RWPE2 (cell line): ENCODE measurements at regions not wholly inside any gene's neighbourhood (a gene's known extent, or its start where the extent isn't known, plus 50 kb on each side); places are given as distances from the start of the nearest gene placed in this dataset.
"Not testable (repeated sequence)": the region's sequence is repeated elsewhere in the genome, so short reads cannot be mapped to it uniquely, and the experiment has no call there.

Experiments used
- ATAC-seq: fragments of 200-7000 bp; cut with Tn5 transposase; 3 replicates; pipeline ENCODE4 v1.9.1; 2021; ENCODE audit warnings: low read depth
- DNase-seq: peaks from one replicate; pipeline ENCODE4 v3.0.0-alpha.2; 2020; ENCODE audit warnings: low spot score
- H3K27ac ChIP-seq: fragments of 450-650 bp; 2 replicates; pipeline ENCODE4 v1.5.1; 2017; ENCODE audit warnings: mild to moderate bottlenecking; ENCODE audit not compliant: poor library complexity, severe bottlenecking
- H3K27me3 ChIP-seq: fragments of 250-450 bp; sonication (Bioruptor Pico); 2 replicates; pipeline ENCODE4 v1.5.1; 2021; ENCODE audit warnings: mild to moderate bottlenecking, moderate library complexity; ENCODE audit not compliant: insufficient read depth, poor library complexity, severe bottlenecking
- H3K36me3 ChIP-seq: fragments of 250-450 bp; sonication (Bioruptor Pico); 2 replicates; pipeline ENCODE4 v1.5.1; 2020; ENCODE audit warnings: low read depth, mild to moderate bottlenecking, moderate library complexity
- H3K4me1 ChIP-seq: fragments of 250-450 bp; sonication (Bioruptor Pico); 2 replicates; pipeline ENCODE4 v1.5.1; 2021; ENCODE audit warnings: mild to moderate bottlenecking, moderate library complexity; ENCODE audit not compliant: insufficient read depth, poor library complexity, severe bottlenecking
- H3K4me3 ChIP-seq: fragments of 250-450 bp; sonication (Bioruptor Pico); 2 replicates; pipeline ENCODE4 v1.5.1; 2021; ENCODE audit warnings: mild to moderate bottlenecking, moderate library complexity; ENCODE audit not compliant: severe bottlenecking
- H3K9me3 ChIP-seq: fragments of 250-450 bp; sonication (Bioruptor Pico); 2 replicates; pipeline ENCODE4 v1.5.1; 2021; ENCODE audit warnings: mild to moderate bottlenecking, moderate library complexity; ENCODE audit not compliant: severe bottlenecking
- CTCF ChIP-seq: fragments of 450-650 bp; IDR thresholded peaks from one replicate; pipeline ENCODE4 v1.5.1; 2017; ENCODE audit warnings: mild to moderate bottlenecking, moderate library complexity; ENCODE audit not compliant: poor library complexity, severe bottlenecking

- DNase-seq (no peak), ATAC-seq (no peak)
- Histone ChIP-seq H3K27ac (no peak overlapping the region), H3K36me3 (no peaks in the 10 kb centered on the region), H3K9me3 (no peaks in the 10 kb centered on the region), H3K4me3 (no peak overlapping the region), H3K4me1 (peaks cover 7% of the 10 kb centered on the region), H3K27me3 (no peaks in the 10 kb centered on the region)
- TF ChIP-seq CTCF = no peak
These were observed 214.5 kb upstream of the DDHD1 start for GRCh38 chr14:53367644-53368026.

GRCh38 chr14:53365486-53366130 is 212.5 kb upstream of the DDHD1 start:
- H3K9me3 ChIP-seq = no peaks in the 10 kb centered on the region
- ATAC-seq (no peak), DNase-seq (no peak)
- no peaks in the 10 kb centered on the region for H3K27me3 ChIP-seq
- peaks cover 7% of the 10 kb centered on the region for H3K4me1 ChIP-seq
- H3K27ac ChIP-seq = no peak overlapping the region
- H3K4me3 ChIP-seq = no peak overlapping the region
- no peaks in the 10 kb centered on the region for H3K36me3 ChIP-seq
- no peak for TF ChIP-seq CTCF

GRCh38 chr14:53362916-53363315 is 209.8 kb upstream of the DDHD1 start:
- not testable (repeated sequence) for H3K36me3 ChIP-seq, H3K4me3 ChIP-seq, H3K4me1 ChIP-seq, H3K9me3 ChIP-seq, H3K27me3 ChIP-seq, DNase-seq, ATAC-seq, H3K27ac ChIP-seq

DNA sequence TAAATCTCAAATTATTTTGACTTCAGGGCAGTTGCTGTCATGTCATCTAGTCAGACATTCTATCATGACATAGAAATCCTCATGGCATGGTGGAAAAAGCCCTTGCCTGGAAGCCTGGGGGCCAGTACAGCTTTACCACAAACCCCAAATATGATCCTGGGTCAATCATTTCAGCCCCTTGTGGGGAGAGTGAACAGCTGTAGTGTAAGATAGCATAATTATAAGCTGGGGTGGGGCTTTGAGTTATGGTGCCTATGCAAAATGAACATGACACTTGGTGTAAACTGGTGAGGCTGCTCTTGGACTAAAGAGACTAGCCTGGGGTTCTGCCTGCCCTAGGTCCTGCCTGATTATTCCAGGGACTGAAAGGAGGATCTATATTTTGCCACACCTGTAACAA is 207.7 kb upstream of the DDHD1 start:
- H3K9me3 ChIP-seq = no peaks in the 10 kb centered on the region
- DNase-seq = no peak
- no peak for TF ChIP-seq CTCF

DNA sequence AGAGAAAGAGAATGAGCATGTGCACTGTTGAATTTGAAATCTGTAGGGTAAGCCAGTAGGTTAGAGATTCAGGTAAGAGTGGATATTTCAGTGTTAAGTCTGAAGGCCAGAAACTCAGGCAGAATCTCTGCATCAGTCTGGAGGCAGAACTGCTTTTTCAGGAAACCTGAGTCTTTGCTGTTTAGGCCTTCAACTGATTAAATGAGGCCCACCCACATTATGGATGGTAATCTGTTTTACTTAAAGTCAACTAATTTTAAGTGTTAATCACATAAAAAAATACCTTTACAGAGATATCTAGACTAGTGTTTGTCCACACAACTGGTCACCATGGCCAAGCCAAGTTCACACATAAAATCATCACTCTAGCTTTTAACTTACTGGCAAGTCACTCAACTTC is 205.0 kb upstream of the DDHD1 start:
- H3K9me3 ChIP-seq = no peaks in the 10 kb centered on the region
- no peaks in the 10 kb centered on the region for H3K36me3 ChIP-seq
- no peak overlapping the region for H3K4me3 ChIP-seq
- no peak for TF ChIP-seq CTCF
- no peaks in the 10 kb centered on the region for H3K27me3 ChIP-seq
- peaks cover 10% of the 10 kb centered on the region for H3K4me1 ChIP-seq
- DNase-seq (no peak), ATAC-seq (no peak)
- H3K27ac ChIP-seq = no peak overlapping the region

More for the DNA sequence above, 207.7 kb upstream of the DDHD1 start:
- no peak overlapping the region for H3K4me3 ChIP-seq
- no peak for ATAC-seq
- no peaks in the 10 kb centered on the region for H3K36me3 ChIP-seq
- H3K27ac ChIP-seq = no peak overlapping the region
- H3K27me3 ChIP-seq = no peaks in the 10 kb centered on the region
- H3K4me1 ChIP-seq = peaks cover 1% of the 10 kb centered on the region
